Head of caudate nucleus (tissue), 42 donors: ENCODE measurements at regions not wholly inside any gene's neighbourhood (a gene's known extent, or its start where the extent isn't known, plus 50 kb on each side); places are given as distances from the start of the nearest gene placed in this dataset.
"Not testable (repeated sequence)": the region's sequence is repeated elsewhere in the genome, so short reads cannot be mapped to it uniquely, and the experiment has no call there.

ENCODE experiments used
- DNase-seq, 42 donors: peaks; one replicate each; pipeline versions ENCODE4 v3.0.0 to v3.0.0-alpha.2; 2020 to 2021; ENCODE audit warnings: mixed read lengths in 7 of 42
- intact Hi-C: fragments of 100-400 bp; cut with DNase I; formaldehyde crosslinking; loops from one replicate; pipeline ENCODE4 v1.15.0; 2022

- DNase-seq, result peak in 15 of 42 donors; percentile 2 to 63 (median 27)
- intact Hi-C loops, result no loop called here
Measured at GRCh38 chrX:146581981-146582712, 227.4 kb upstream of the CXorf51B start.

DNA sequence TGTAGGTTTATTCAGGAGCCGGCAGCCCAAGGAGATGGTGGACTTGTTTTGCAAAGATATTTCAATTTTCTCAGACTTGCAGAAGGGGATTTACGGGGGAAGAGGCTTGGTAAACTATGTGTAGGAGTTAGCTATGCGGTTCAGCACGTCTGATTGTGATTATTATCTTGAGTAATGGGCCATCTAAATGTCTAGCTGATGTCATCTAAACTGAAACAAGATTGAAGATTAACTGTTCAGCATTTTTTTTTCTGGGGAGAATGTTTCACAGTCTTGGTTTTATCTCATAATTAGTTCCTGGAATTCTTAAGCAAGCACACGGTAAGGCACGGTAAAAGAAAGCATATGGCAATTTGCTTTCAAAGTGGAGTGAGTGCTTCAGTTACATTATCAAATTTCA is 207.3 kb upstream of the CXorf51B start:
- DNase-seq, result no peak
- intact Hi-C loops, result no loop called here

- intact Hi-C loops, result no loop called here
- no peak for DNase-seq
Measured at GRCh38 chrX:146604196-146604595, 205.4 kb upstream of the CXorf51B start.

DNA sequence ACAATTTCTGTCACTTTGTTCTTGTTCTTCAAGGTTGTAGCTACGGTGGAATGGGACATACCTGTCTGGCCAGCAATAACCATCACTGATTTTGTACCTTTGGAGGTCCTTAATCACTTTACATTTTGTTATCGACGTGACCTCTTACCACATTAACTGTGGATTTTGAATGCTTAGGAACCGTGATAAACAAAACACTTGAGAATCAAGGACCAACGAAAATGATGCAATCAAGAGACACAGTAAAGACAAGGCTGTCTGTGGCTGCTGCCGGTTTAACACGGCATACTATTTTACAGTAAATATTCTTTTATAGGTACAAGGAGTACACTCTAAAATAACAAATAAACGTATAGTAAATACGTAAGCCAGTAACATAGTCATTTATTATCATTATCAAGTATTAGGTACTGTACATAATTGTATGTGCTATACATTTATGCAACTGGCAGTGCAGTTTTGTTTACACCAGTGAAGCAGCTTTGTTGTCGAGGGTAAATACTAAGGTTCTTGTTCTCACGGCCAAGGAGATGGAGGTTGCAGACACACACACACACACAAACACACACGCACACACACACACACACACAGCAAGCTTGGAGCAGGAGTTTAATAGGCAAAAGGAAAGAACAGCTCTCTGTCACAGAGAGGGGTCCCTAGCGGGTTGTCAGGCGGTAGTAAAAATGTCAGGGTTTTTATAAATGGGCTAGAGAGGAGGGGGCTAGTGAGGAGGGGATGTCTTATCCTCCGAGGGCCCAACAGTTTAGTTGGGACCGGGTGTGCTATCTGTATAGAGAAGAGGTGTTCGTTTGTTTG is 194.7 kb upstream of the CXorf51B start:
- DNase-seq, result no peak
- intact Hi-C loops, result no loop called here

GRCh38 chrX:146615628-146616348 is 193.8 kb upstream of the CXorf51B start:
- DNase-seq, result no peak
- intact Hi-C loops, result no loop called here

GRCh38 chrX:146619943-146620342 is 189.6 kb upstream of the CXorf51B start:
- intact Hi-C loops, DNase-seq: not testable (repeated sequence)

GRCh38 chrX:146658379-146658778 is 151.2 kb upstream of the CXorf51B start:
- intact Hi-C loops, result no loop called here
- DNase-seq, result no peak

GRCh38 chrX:146707781-146708180 is 101.8 kb upstream of the CXorf51B start:
- intact Hi-C loops, result no loop called here
- no peak for DNase-seq

GRCh38 chrX:146708866-146709265 is 100.7 kb upstream of the CXorf51B start:
- DNase-seq, intact Hi-C loops: not testable (repeated sequence)

DNA sequence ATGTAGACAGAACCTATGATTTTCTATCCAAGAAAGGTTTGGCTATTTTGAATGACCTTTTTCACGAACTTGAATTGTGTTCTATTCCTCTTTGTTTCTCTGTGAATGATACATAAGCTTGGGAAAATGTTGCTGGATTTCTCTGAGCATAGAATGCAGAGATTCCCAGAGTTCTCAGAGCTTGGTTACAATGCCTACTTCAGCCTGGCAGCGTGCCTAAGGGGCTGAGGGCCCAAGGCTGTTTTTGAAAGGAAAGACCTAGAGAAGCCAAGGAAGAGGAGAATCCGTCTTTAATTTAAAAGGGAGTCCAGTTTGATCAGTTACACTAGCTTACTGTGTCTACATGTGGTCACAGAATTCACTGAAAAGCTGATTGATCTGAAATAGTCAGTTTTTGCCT is 55.3 kb upstream of the CXorf51B start:
- DNase-seq, result peak in 12 of 42 donors; percentile 2 to 42 (median 13)
- intact Hi-C loops, result no loop called here

DNA sequence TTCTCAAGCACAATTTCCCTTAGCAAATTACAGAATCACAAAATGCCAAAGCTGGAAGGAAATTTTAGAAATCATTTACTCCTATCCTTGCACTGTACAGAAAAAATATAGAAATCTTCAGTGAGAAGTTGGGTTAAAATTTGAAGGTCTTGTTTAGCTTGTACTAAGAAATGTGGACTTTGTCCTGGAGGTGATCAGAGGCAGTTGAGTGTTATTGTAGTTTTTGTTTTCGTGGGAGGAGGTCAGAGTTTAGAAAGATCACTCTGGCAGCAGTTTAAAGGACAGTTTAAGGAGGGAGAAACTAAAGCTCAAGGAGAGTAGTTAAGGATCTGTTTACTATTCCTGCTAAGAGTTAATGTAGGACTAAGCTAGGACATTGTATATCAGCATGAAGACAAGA is 54.4 kb upstream of the CXorf51B start:
- intact Hi-C loops, result no loop called here
- DNase-seq, result no peak
